Vagina (tissue), 2 donors: ENCODE measurements at regions not wholly inside any gene's neighbourhood (a gene's known extent, or its start where the extent isn't known, plus 50 kb on each side); places are given as distances from the start of the nearest gene placed in this dataset.
"Not testable (repeated sequence)": the region's sequence is repeated elsewhere in the genome, so short reads cannot be mapped to it uniquely, and the experiment has no call there.

Source experiments
- DNase-seq, 2 donors: peaks; one replicate each; pipeline ENCODE4 v3.0.0-alpha.2; 2017; ENCODE audit errors: extremely low spot score in 2 of 2
- H3K27ac ChIP-seq: fragments of 200-600 bp; sonication (generic); one replicate; pipeline ENCODE4 v1.5.1; 2019
- H3K27me3 ChIP-seq: fragments of 200-600 bp; sonication (generic); one replicate; pipeline ENCODE4 v1.5.1; 2019
- H3K36me3 ChIP-seq, 2 donors: fragments of 200-600 bp; sonication (generic); one replicate each; pipeline ENCODE4 v1.5.1; 2017 to 2019
- H3K4me1 ChIP-seq: fragments of 200-600 bp; sonication (generic); one replicate; pipeline ENCODE4 v1.5.1; 2019
- H3K4me3 ChIP-seq, 2 donors: fragments of 200-600 bp; sonication (generic); 1 replicate in 1 of 2; 2 replicates in 1 of 2; pipeline ENCODE4 v1.5.1; 2016 to 2019
- H3K9me3 ChIP-seq: fragments of 200-600 bp; sonication (generic); one replicate; pipeline ENCODE4 v1.5.1; 2019
- CTCF ChIP-seq, 3 experiments: fragments of 450-650 bp in 2 of 3; fragments of 200-600 bp in 1 of 3; sonication (generic) in 1 of 3; IDR thresholded peaks; one replicate each; pipeline ENCODE4 v1.5.1; 2017 to 2019; ENCODE audit warnings: antibody characterized with exemption in 3 of 3, mild to moderate bottlenecking in 2 of 3, moderate library complexity in 2 of 3
- POLR2A ChIP-seq, 2 donors: fragments of 450-650 bp; IDR thresholded peaks; one replicate each; pipeline ENCODE4 v1.6.1; 2017; ENCODE audit warnings: antibody characterized with exemption in 2 of 2, mild to moderate bottlenecking in 2 of 2, moderate library complexity in 2 of 2
- POLR2AphosphoS5 ChIP-seq, 2 donors: sonication (generic); formaldehyde crosslinking; IDR thresholded peaks; one replicate each; pipeline ENCODE4 v1.9.0; 2017; ENCODE audit warnings: antibody characterized with exemption in 2 of 2, mild to moderate bottlenecking in 2 of 2, low read depth in 1 of 2; ENCODE audit not compliant: insufficient read depth in 1 of 2
- intact Hi-C: fragments of 100-400 bp; cut with DNase I; formaldehyde crosslinking; loops from one replicate; pipeline ENCODE4 v1.15.1; 2023

- Histone ChIP-seq H3K4me3 (no peak overlapping the region), H3K27ac (no peak overlapping the region), H3K4me1 (no peaks in the 10 kb centered on the region), H3K27me3 (no peaks in the 10 kb centered on the region), H3K9me3 (no peaks in the 10 kb centered on the region), H3K36me3 (no peaks in the 10 kb centered on the region)
- TF ChIP-seq POLR2AphosphoS5 (IDR thresholded peaks at IDR 0.05; ENCODE audit: insufficient read depth in 1 of 2, low read depth in 1 of 2): no peak
- no peak for TF ChIP-seq CTCF (IDR thresholded peaks at IDR 0.05)
- no peak for TF ChIP-seq POLR2A (IDR thresholded peaks at IDR 0.05)
- DNase-seq: no peak
- intact Hi-C loops: no loop called here
Observed at GRCh38 chr2:35184471-35184870, 1171.1 kb upstream of the CRIM1 start.

DNA sequence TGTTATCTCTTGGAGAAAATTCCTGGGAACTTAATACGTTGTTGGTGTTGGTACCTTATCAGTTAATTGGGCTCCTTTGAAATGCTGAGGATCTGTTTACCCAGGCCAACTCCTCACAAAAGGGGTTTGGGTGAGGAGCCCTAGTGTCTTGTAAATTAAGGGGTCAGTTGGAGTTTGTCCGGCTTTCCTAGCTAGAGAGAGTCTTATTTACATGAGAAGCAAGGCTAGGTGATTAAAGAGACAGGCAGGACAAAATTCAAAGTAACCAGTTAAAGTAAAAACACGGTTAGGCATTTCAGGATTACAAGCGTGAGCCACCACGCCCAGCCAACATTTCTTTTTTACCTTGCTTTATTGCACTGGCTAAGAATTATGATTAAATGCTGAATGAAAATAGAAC, 1178.9 kb upstream of the CRIM1 start:
- H3K27ac ChIP-seq, DNase-seq, H3K4me3 ChIP-seq, H3K36me3 ChIP-seq, H3K4me1 ChIP-seq, intact Hi-C loops, H3K9me3 ChIP-seq, H3K27me3 ChIP-seq: not testable (repeated sequence)

- no peaks in the 10 kb centered on the region for H3K36me3 ChIP-seq
- no peak for DNase-seq
- no peaks in the 10 kb centered on the region for H3K4me1 ChIP-seq
- TF ChIP-seq POLR2A (IDR thresholded peaks at IDR 0.05) (no peak), CTCF (IDR thresholded peaks at IDR 0.05) (no peak), POLR2AphosphoS5 (IDR thresholded peaks at IDR 0.05; ENCODE audit: insufficient read depth in 1 of 2, low read depth in 1 of 2) (no peak)
- no peak overlapping the region for H3K27ac ChIP-seq
- H3K27me3 ChIP-seq: no peaks in the 10 kb centered on the region
- no peaks in the 10 kb centered on the region for H3K9me3 ChIP-seq
- no peak overlapping the region for H3K4me3 ChIP-seq
- intact Hi-C loops: no loop called here
Observed at GRCh38 chr2:35174845-35175244, 1180.7 kb upstream of the CRIM1 start.

GRCh38 chr2:35172687-35173086, 1182.9 kb upstream of the CRIM1 start:
- TF ChIP-seq POLR2A (IDR thresholded peaks at IDR 0.05) (no peak), POLR2AphosphoS5 (IDR thresholded peaks at IDR 0.05; ENCODE audit: insufficient read depth in 1 of 2, low read depth in 1 of 2) (no peak), CTCF (IDR thresholded peaks at IDR 0.05) (no peak)
- intact Hi-C loops: no loop called here
- no peaks in the 10 kb centered on the region for H3K4me1 ChIP-seq
- no peak for DNase-seq
- H3K27me3 ChIP-seq: no peaks in the 10 kb centered on the region
- no peak overlapping the region for H3K4me3 ChIP-seq
- no peak overlapping the region for H3K27ac ChIP-seq
- H3K9me3 ChIP-seq: no peaks in the 10 kb centered on the region
- no peaks in the 10 kb centered on the region for H3K36me3 ChIP-seq

DNA sequence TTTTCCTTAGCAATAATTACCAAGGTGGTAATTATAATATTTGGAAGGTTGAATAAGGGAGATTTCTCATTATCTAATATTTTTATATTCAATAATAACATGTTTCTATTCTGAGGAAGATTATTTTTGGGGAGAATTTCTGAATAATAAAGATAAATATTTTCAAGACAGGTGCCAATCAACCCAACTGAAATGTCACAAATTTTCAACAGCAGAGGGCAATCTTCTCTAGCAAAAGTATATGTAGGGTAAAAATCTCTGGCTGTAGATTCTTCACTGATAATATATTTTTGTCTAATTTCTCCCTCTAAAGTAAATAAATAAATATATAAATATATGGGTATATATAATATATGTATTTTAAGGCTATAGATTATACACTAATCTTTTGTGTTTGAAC, 1187.2 kb upstream of the CRIM1 start:
- no peak for DNase-seq
- H3K4me1 ChIP-seq: no peaks in the 10 kb centered on the region
- intact Hi-C loops: no loop called here

More for the DNA sequence above, 1187.2 kb upstream of the CRIM1 start:
- no peaks in the 10 kb centered on the region for H3K27me3 ChIP-seq
- no peak overlapping the region for H3K27ac ChIP-seq
- H3K4me3 ChIP-seq: no peak overlapping the region
- H3K9me3 ChIP-seq: no peaks in the 10 kb centered on the region
- H3K36me3 ChIP-seq: no peaks in the 10 kb centered on the region
- TF ChIP-seq POLR2A (IDR thresholded peaks at IDR 0.05) (no peak), POLR2AphosphoS5 (IDR thresholded peaks at IDR 0.05; ENCODE audit: insufficient read depth in 1 of 2, low read depth in 1 of 2) (no peak), CTCF (IDR thresholded peaks at IDR 0.05) (no peak)
